Right lung (tissue), 2 donors: ENCODE measurements at regions not wholly inside any gene's neighbourhood (a gene's known extent, or its start where the extent isn't known, plus 50 kb on each side); places are given as distances from the start of the nearest gene placed in this dataset.

ENCODE experiments used
- DNase-seq, 2 donors: peaks; one replicate each; pipeline ENCODE4 v3.0.0-alpha.2; 2013

GRCh38 chr12:47560415-47560814 is 145.4 kb downstream of the RPAP3 start:
- no peak for DNase-seq

- DNase-seq: no peak
These were observed 147.0 kb downstream of the RPAP3 start for GRCh38 chr12:47558625-47559345.

- no peak for DNase-seq
These were observed 148.4 kb downstream of the RPAP3 start for GRCh38 chr12:47557386-47557785.

GRCh38 chr12:47556261-47557030 is 149.4 kb downstream of the RPAP3 start:
- DNase-seq: no peak

- DNase-seq: no peak
These were observed 151.7 kb downstream of the RPAP3 start for GRCh38 chr12:47554046-47554653.

- no peak for DNase-seq
These were observed 152.6 kb downstream of the RPAP3 start for GRCh38 chr12:47553266-47553665.

GRCh38 chr12:47551426-47551851 is 154.4 kb downstream of the RPAP3 start:
- DNase-seq: peak in 1 of 2 donors; percentile 1

GRCh38 chr12:47549258-47549657 is 156.6 kb downstream of the RPAP3 start:
- DNase-seq: no peak

- DNase-seq: no peak
These were observed 157.4 kb downstream of the RPAP3 start for GRCh38 chr12:47548401-47548800.

- DNase-seq: no peak
These were observed 158.8 kb downstream of the RPAP3 start for GRCh38 chr12:47547077-47547476.

GRCh38 chr12:47545938-47546609 is 159.8 kb downstream of the RPAP3 start:
- no peak for DNase-seq

- DNase-seq: peak in 1 of 2 donors; percentile 1
These were observed 171.1 kb downstream of the RPAP3 start for GRCh38 chr12:47534695-47535094.

GRCh38 chr12:47530050-47530449 is 175.8 kb downstream of the RPAP3 start:
- no peak for DNase-seq

- no peak for DNase-seq
These were observed 178.0 kb downstream of the RPAP3 start for GRCh38 chr12:47527816-47528215.

GRCh38 chr12:47520029-47520428 is 185.8 kb downstream of the RPAP3 start:
- no peak for DNase-seq

GRCh38 chr12:47517122-47517521 is 188.7 kb downstream of the RPAP3 start:
- no peak for DNase-seq

- DNase-seq: peak; percentile 2 to 6
These were observed 196.4 kb downstream of the RPAP3 start for GRCh38 chr12:47509398-47509851.

GRCh38 chr12:47507221-47507620 is 198.6 kb downstream of the RPAP3 start:
- no peak for DNase-seq

- no peak for DNase-seq
These were observed 200.9 kb downstream of the RPAP3 start for GRCh38 chr12:47504775-47505446.

GRCh38 chr12:47493801-47494200 is 212.0 kb downstream of the RPAP3 start:
- no peak for DNase-seq

GRCh38 chr12:47491516-47492305 is 214.1 kb downstream of the RPAP3 start:
- no peak for DNase-seq
